Cardiac fibroblast (primary cell): ENCODE measurements at regions not wholly inside any gene's neighbourhood (a gene's known extent, or its start where the extent isn't known, plus 50 kb on each side); places are given as distances from the start of the nearest gene placed in this dataset.

ENCODE experiments used
- DNase-seq, 2 donors: peaks; one replicate each; pipeline versions ENCODE4 v3.0.0 to v3.0.0-alpha.2; 2010; ENCODE audit warnings: low read depth in 2 of 2
- H3K4me3 ChIP-seq, 2 donors: replicated peaks in 1 of 2; 1 replicate in 1 of 2; 2 replicates in 1 of 2; pipeline ENCODE4 v1.5.1; 2011; ENCODE audit warnings: low read depth in 2 of 2, low read length in 2 of 2, mild to moderate bottlenecking in 2 of 2, moderate library complexity in 1 of 2
- TF ChIP-seq, protein P1 (sequence below): IDR thresholded peaks from one replicate; pipeline ENCODE4 v1.5.1; 2011; ENCODE audit warnings: low read depth, mild to moderate bottlenecking, low read length, inconsistent platforms

DNA sequence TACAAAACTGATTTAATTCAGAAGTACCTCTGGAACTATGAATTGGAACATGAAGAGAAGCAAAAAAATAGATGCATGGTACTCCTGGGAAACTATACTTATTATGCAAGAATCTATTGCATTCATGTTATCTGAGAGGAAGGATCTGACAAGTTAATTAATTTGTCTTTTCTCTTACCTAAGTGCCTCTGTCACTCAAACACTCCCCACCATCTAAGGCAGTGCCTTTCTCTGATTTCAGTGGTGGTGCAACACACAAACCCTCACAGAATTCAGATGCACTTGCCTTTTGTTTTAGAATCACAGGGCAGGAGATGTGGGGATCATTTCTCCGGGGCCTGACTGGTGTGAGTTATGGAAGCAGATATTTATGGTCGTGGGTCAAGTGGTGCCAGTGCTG is 52.5 kb upstream of the C9orf72 start:
- TF ChIP-seq, protein P1, sequence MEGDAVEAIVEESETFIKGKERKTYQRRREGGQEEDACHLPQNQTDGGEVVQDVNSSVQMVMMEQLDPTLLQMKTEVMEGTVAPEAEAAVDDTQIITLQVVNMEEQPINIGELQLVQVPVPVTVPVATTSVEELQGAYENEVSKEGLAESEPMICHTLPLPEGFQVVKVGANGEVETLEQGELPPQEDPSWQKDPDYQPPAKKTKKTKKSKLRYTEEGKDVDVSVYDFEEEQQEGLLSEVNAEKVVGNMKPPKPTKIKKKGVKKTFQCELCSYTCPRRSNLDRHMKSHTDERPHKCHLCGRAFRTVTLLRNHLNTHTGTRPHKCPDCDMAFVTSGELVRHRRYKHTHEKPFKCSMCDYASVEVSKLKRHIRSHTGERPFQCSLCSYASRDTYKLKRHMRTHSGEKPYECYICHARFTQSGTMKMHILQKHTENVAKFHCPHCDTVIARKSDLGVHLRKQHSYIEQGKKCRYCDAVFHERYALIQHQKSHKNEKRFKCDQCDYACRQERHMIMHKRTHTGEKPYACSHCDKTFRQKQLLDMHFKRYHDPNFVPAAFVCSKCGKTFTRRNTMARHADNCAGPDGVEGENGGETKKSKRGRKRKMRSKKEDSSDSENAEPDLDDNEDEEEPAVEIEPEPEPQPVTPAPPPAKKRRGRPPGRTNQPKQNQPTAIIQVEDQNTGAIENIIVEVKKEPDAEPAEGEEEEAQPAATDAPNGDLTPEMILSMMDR: no peak
- no peak for DNase-seq
- H3K4me3 ChIP-seq: no peak overlapping the region

DNA sequence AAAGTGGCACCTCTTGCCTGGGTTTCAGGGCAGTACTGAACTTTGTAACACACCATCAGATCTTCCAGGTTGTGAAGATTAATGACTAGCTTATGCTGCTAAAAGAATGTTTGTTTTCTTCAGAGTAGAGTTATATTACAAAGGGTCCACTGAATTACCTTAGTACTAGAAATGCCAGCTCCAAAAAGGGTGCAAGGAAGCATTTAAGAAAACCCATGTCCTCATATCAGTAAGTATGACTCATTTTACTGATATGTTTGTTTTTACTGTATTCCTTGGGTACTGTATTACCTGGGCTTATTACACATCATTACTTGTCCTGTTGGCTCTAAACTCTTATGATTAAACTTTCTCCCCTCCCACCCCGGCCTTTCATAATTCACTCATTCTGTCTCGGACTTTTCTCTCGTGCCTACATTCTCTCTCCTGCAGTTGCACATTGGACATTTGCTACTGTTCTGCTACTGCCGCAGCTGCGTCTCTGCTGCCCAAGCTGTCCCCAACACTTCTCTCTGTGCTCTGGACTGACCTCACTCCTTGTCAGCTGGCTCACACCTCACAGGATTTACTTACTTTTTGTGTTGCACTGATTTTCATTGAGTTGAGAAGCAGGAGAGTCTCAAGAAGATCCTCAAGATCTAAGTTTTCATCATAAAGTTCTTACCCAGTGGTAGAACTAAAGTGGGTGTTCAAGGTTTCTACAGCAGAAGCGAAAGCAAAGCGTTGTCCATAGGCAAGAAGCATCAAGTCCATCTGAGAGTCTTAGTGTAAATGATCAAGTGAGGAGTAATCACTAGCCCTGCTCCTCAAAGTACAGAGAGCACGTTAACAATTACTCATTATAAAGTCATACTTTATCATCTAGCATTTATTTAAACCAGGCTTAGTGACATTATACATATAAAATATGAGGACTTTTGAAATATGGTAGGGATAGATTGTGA is 53.2 kb upstream of the C9orf72 start:
- DNase-seq: no peak
- H3K4me3 ChIP-seq: no peak overlapping the region
- TF ChIP-seq, protein P1: no peak

DNA sequence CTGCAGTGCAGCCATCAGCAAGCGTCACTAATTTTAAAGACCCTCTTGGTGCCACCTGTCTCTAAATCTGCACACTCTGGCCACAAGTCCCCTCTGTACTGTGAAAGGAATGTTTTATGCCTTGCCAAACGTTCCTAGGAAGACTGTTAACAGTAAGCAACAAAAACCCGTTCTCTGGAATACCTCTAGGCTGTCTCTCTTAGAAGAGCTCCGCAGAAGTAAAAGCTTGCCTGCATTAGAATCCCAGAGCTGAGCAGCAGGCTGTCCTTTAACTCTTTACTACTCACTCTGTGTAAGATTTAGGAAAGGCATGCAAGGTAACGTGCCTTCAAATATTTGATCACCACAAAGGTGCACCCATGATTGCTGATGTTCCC is 53.9 kb upstream of the C9orf72 start:
- TF ChIP-seq, protein P1: no peak
- no peak overlapping the region for H3K4me3 ChIP-seq
- DNase-seq: no peak

DNA sequence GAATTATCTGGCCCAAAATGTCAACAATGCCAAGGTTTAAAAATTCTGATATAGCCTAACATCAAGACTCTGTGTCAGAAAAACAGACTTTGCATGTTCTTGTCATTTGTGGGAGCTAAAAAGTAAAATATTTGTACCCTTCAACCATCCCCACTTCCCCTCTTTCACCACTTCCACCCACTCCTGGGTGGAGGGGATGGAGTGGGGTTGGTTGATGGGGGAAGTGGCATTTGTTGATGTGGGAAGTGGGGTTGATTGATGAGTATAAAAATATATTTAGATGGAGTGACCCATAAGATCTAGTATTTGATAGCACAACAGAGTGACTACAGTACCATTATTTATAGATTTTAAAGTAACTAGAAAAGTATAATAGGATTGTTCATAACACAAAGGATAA is 55.0 kb upstream of the C9orf72 start:
- DNase-seq: no peak
- TF ChIP-seq, protein P1: no peak
- no peak overlapping the region for H3K4me3 ChIP-seq

DNA sequence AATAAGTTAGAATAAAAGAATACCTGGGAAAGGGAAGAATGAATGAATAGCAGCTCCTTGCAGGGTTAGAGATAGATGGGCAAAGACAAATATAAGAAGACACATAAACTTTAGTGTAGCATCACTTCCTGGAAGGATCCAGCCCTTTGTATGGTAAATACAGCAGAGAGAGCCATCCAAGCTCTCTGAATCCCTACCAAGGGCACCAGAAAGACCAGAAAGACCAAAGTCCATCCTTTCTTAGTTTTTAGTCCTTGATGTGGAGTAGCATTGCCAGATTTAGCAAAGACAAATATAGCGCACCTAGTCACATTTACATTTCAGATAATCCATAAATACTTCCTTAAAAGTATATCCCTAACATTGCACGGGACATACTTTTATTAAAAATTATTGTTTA is 56.1 kb upstream of the C9orf72 start:
- no peak overlapping the region for H3K4me3 ChIP-seq
- TF ChIP-seq, protein P1: no peak
- no peak for DNase-seq

DNA sequence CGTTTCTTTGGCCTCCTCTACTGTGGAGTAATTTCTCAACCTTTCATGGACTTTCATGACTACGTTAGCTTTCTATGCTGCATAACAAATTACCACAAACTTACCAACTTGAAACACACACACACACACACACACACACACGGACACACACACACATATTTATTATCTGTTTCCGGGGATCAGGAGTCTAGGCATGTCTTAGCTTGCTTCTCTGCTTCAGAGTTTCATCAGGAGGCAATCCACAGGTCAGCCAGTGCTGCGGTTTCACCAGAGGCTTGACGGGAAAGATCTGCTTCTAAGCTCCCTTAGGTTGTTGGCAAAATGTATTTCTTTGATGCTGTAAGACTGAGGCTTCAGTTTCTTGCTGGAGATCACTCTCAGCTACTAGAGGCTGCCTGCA is 59.0 kb upstream of the C9orf72 start:
- TF ChIP-seq, protein P1: no peak
- DNase-seq: no peak
- H3K4me3 ChIP-seq: no peak overlapping the region
